Trophoblast cell (in vitro differentiated cells and primary cell): ENCODE measurements at regions not wholly inside any gene's neighbourhood (a gene's known extent, or its start where the extent isn't known, plus 50 kb on each side); places are given as distances from the start of the nearest gene placed in this dataset.

Source experiments
- DNase-seq, 2 donors: peaks; one replicate each; pipeline ENCODE4 v3.0.0-alpha.2; 2016
- H2AFZ ChIP-seq: 2 replicates; pipeline ENCODE4 v1.6.1; 2013; ENCODE audit warnings: low read length, moderate library complexity, mild to moderate bottlenecking; ENCODE audit not compliant: insufficient read depth, poor library complexity
- H2AK5ac ChIP-seq: 2 replicates; pipeline ENCODE4 v1.6.1; 2013; ENCODE audit warnings: mild to moderate bottlenecking, low read length
- H2BK120ac ChIP-seq: 2 replicates; pipeline ENCODE4 v1.6.1; 2013; ENCODE audit warnings: low read length, mild to moderate bottlenecking, moderate library complexity; ENCODE audit not compliant: insufficient read depth, poor library complexity
- H2BK12ac ChIP-seq: 2 replicates; pipeline ENCODE4 v1.6.1; 2013; ENCODE audit warnings: mild to moderate bottlenecking, low read length, moderate library complexity
- H2BK5ac ChIP-seq: 2 replicates; pipeline ENCODE4 v1.6.1; 2013; ENCODE audit warnings: low read length, low read depth, moderate library complexity, mild to moderate bottlenecking; ENCODE audit not compliant: poor library complexity
- H3K14ac ChIP-seq: 2 replicates; pipeline ENCODE4 v1.6.1; 2013; ENCODE audit warnings: mild to moderate bottlenecking, low read length
- H3K18ac ChIP-seq: 2 replicates; pipeline ENCODE4 v1.6.1; 2013; ENCODE audit warnings: mild to moderate bottlenecking, low read length
- H3K23ac ChIP-seq: 2 replicates; pipeline ENCODE4 v1.6.1; 2013; ENCODE audit warnings: low read length
- H3K27ac ChIP-seq: 2 replicates; pipeline ENCODE4 v1.5.1; 2013; ENCODE audit warnings: low read depth, mild to moderate bottlenecking, inconsistent platforms, low read length, moderate library complexity
- H3K27me3 ChIP-seq: 2 replicates; pipeline ENCODE4 v1.6.1; 2013; ENCODE audit warnings: inconsistent platforms, mild to moderate bottlenecking, low read length, moderate library complexity; ENCODE audit not compliant: insufficient read depth
- H3K36me3 ChIP-seq, 2 experiments: 1 replicate in 1 of 2; 2 replicates in 1 of 2; pipeline ENCODE4 v1.6.1; 2013; ENCODE audit warnings: low read length in 2 of 2, mild to moderate bottlenecking in 2 of 2, moderate library complexity in 1 of 2; ENCODE audit not compliant: insufficient read depth in 2 of 2, control insufficient read depth in 1 of 2
- H3K4ac ChIP-seq: 2 replicates; pipeline ENCODE4 v1.6.1; 2013; ENCODE audit warnings: low read depth, mild to moderate bottlenecking, low read length, moderate library complexity
- H3K4me1 ChIP-seq, 2 experiments: 1 replicate in 1 of 2; 2 replicates in 1 of 2; pipeline ENCODE4 v1.6.1; 2013; ENCODE audit warnings: low read length in 2 of 2, mild to moderate bottlenecking in 2 of 2, moderate library complexity in 1 of 2; ENCODE audit not compliant: insufficient read depth in 2 of 2, control insufficient read depth in 1 of 2
- H3K4me2 ChIP-seq: 2 replicates; pipeline ENCODE4 v1.6.1; 2013; ENCODE audit warnings: inconsistent platforms, mild to moderate bottlenecking, low read length, moderate library complexity
- H3K4me3 ChIP-seq: 2 replicates; pipeline ENCODE4 v1.5.1; 2013; ENCODE audit warnings: mild to moderate bottlenecking, low read depth, low read length, inconsistent platforms
- H3K79me1 ChIP-seq: one replicate; pipeline ENCODE4 v1.6.1; 2013; ENCODE audit warnings: low read length
- H3K79me2 ChIP-seq: 2 replicates; pipeline ENCODE4 v1.6.1; 2013; ENCODE audit warnings: low read length, mild to moderate bottlenecking; ENCODE audit not compliant: control insufficient read depth, insufficient read depth, poor library complexity
- H3K9ac ChIP-seq: 2 replicates; pipeline ENCODE4 v1.6.1; 2013; ENCODE audit warnings: mild to moderate bottlenecking, low read length
- H3K9me3 ChIP-seq: 2 replicates; pipeline ENCODE4 v1.6.1; 2013; ENCODE audit warnings: low read depth, mild to moderate bottlenecking, control low read depth, inconsistent platforms, low read length; ENCODE audit not compliant: insufficient read depth
- H4K12ac ChIP-seq: 2 replicates; pipeline ENCODE4 v1.6.1; 2013; ENCODE audit warnings: low read depth, mild to moderate bottlenecking, low read length, moderate library complexity
- H4K8ac ChIP-seq: 2 replicates; pipeline ENCODE4 v1.6.1; 2013; ENCODE audit warnings: low read depth, mild to moderate bottlenecking, low read length, moderate library complexity
- H4K91ac ChIP-seq: one replicate; pipeline ENCODE4 v1.6.1; 2013; ENCODE audit warnings: low read depth, mild to moderate bottlenecking, low read length, moderate library complexity
- WGBS: extraction: QIAGEN DNeasy Blood & Tissue Kit; methylation state at CpG from one replicate; pipeline ENCODE4 v1.1.7; 2013; ENCODE audit warnings: missing lambda C conversion rate; ENCODE audit not compliant: insufficient read length, insufficient coverage; ENCODE audit errors: extremely low coverage; 5-methylcytosine and 5-hydroxymethylcytosine counted together

GRCh38 chr20:11158589-11158988 is 484.8 kb upstream of the JAG1 start:
- no peak overlapping the region for H3K4me2 ChIP-seq
- H2BK12ac ChIP-seq: no peak overlapping the region
- H3K9me3 ChIP-seq: no peaks in the 10 kb centered on the region
- no peak overlapping the region for H2AK5ac ChIP-seq
- H3K14ac ChIP-seq: no peak overlapping the region
- H2BK5ac ChIP-seq: no peak overlapping the region
- no peak overlapping the region for H4K12ac ChIP-seq
- H3K36me3 ChIP-seq: no peaks in the 10 kb centered on the region
- H4K91ac ChIP-seq: no peak overlapping the region
- H3K23ac ChIP-seq: no peak overlapping the region
- no peaks in the 10 kb centered on the region for H3K79me1 ChIP-seq
- H3K4ac ChIP-seq: no peak overlapping the region
- no peak overlapping the region for H2AFZ ChIP-seq
- no peaks in the 10 kb centered on the region for H3K4me1 ChIP-seq
- H2BK120ac ChIP-seq: no peak overlapping the region
- H4K8ac ChIP-seq: no peak overlapping the region
- WGBS: no CpG with 5 or more reads among the region's 2 CpGs
- H3K79me2 ChIP-seq: no peaks in the 10 kb centered on the region
- H3K27ac ChIP-seq: no peak overlapping the region
- no peak overlapping the region for H3K9ac ChIP-seq
- DNase-seq: no peak
- no peaks in the 10 kb centered on the region for H3K27me3 ChIP-seq
- H3K4me3 ChIP-seq: no peak overlapping the region
- H3K18ac ChIP-seq: no peak overlapping the region

GRCh38 chr20:11159728-11160127 is 485.9 kb upstream of the JAG1 start:
- no peak overlapping the region for H4K12ac ChIP-seq
- WGBS: no CpG with 5 or more reads among the region's 6 CpGs
- H3K4me1 ChIP-seq: no peaks in the 10 kb centered on the region
- no peak overlapping the region for H2BK5ac ChIP-seq
- no peak overlapping the region for H2BK12ac ChIP-seq
- H3K14ac ChIP-seq: no peak overlapping the region
- H3K9me3 ChIP-seq: no peaks in the 10 kb centered on the region
- H3K23ac ChIP-seq: no peak overlapping the region
- H3K4ac ChIP-seq: no peak overlapping the region
- H4K8ac ChIP-seq: no peak overlapping the region
- H3K18ac ChIP-seq: no peak overlapping the region
- no peak overlapping the region for H3K4me2 ChIP-seq
- H2AFZ ChIP-seq: no peak overlapping the region
- H3K27me3 ChIP-seq: no peaks in the 10 kb centered on the region
- H4K91ac ChIP-seq: no peak overlapping the region
- H2AK5ac ChIP-seq: no peak overlapping the region
- H3K4me3 ChIP-seq: no peak overlapping the region
- no peak overlapping the region for H3K9ac ChIP-seq
- no peak overlapping the region for H3K27ac ChIP-seq
- DNase-seq: no peak
- H3K79me1 ChIP-seq: no peaks in the 10 kb centered on the region
- no peaks in the 10 kb centered on the region for H3K36me3 ChIP-seq
- no peaks in the 10 kb centered on the region for H3K79me2 ChIP-seq
- no peak overlapping the region for H2BK120ac ChIP-seq

- Histone ChIP-seq H4K12ac (no peak overlapping the region), H4K8ac (no peak overlapping the region), H2BK5ac (no peak overlapping the region), H3K79me1 (no peaks in the 10 kb centered on the region), H3K4ac (no peak overlapping the region), H3K9ac (no peak overlapping the region), H2AK5ac (no peak overlapping the region), H3K23ac (no peak overlapping the region), H3K4me3 (no peak overlapping the region), H2BK12ac (no peak overlapping the region), H4K91ac (no peak overlapping the region), H3K36me3 (no peaks in the 10 kb centered on the region), H3K14ac (no peak overlapping the region), H3K9me3 (no peaks in the 10 kb centered on the region), H2BK120ac (no peak overlapping the region), H3K18ac (no peak overlapping the region), H3K79me2 (no peaks in the 10 kb centered on the region), H3K4me1 (no peaks in the 10 kb centered on the region), H3K4me2 (no peak overlapping the region), H3K27me3 (no peaks in the 10 kb centered on the region), H2AFZ (no peak overlapping the region), H3K27ac (no peak overlapping the region)
- DNase-seq: no peak
- no CpG with 5 or more reads among the region's 4 CpGs for WGBS
Observed at GRCh38 chr20:11162026-11162775, 488.4 kb upstream of the JAG1 start.

GRCh38 chr20:11165789-11166188 is 492.0 kb upstream of the JAG1 start:
- Histone ChIP-seq H2AK5ac (no peak overlapping the region), H3K18ac (no peak overlapping the region), H2BK12ac (no peak overlapping the region), H4K12ac (no peak overlapping the region), H2BK5ac (no peak overlapping the region), H3K23ac (no peak overlapping the region), H3K4me1 (no peaks in the 10 kb centered on the region), H3K4me2 (no peak overlapping the region), H4K91ac (no peak overlapping the region), H3K4me3 (no peak overlapping the region), H3K27me3 (no peaks in the 10 kb centered on the region), H2AFZ (no peak overlapping the region), H4K8ac (no peak overlapping the region), H3K14ac (no peak overlapping the region), H3K79me1 (no peaks in the 10 kb centered on the region), H3K9ac (no peak overlapping the region), H2BK120ac (no peak overlapping the region), H3K27ac (no peak overlapping the region), H3K4ac (no peak overlapping the region), H3K79me2 (no peaks in the 10 kb centered on the region), H3K36me3 (no peaks in the 10 kb centered on the region), H3K9me3 (no peaks in the 10 kb centered on the region)
- DNase-seq: no peak
- WGBS: no CpG with 5 or more reads among the region's 1 CpG
